GOT3 (cell line): ENCODE measurements at regions not wholly inside any gene's neighbourhood (a gene's known extent, or its start where the extent isn't known, plus 50 kb on each side); places are given as distances from the start of the nearest gene placed in this dataset.
A peak's percentile ranks its signal among the peaks of the same experiment; 100 is the strongest.

ENCODE experiments used
- DNase-seq: peaks from one replicate; lab custom pipeline; 2025; ENCODE audit warnings: mixed read lengths; lab: John Stamatoyannopoulos, UW

DNA sequence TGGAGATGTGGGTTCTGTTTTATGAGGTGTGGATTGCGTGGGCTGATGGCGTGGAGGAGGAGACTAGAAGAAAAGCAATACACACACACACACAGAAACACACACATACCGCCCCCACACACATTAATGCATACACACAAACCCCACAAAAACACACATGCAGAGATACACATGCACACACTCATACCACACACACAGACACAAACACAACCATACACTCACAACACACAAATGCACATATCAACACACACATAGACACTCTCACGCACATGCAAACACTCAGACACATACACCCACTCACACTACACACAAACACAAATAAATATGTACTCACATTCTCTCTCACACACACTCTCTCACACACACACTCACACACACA, 75.7 kb upstream of the UBL3 start:
- no peak for DNase-seq

DNA sequence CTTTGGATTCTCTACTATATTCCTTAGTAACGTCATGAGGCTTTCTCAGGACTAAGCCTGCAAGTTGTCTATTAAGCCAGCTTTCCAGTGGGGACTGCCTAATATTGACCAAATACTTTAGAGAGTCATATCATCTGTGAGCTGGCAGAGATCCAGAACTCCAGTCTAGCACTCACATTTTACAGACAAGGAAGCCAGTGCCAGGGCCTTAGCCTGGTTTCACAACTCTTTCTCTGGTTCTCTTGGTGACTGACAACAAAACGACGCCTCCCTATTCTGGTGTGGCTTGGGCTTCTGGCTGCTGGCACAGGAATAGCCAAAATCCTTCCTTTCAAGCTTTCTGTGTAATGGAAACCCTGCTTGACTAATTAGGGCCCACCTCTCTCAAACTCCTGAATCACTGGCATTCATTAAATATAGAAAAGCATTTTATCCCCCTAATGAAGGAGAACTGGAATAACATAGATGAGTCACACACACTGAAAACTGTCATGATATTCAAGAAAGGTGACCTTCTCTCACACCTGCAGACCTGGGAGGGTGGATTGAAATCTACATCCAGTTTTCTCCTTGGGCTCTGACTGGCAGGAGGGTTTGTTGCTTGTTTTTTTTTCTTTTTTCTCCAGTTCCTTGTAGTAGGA, 75.2 kb upstream of the UBL3 start:
- no peak for DNase-seq

DNA sequence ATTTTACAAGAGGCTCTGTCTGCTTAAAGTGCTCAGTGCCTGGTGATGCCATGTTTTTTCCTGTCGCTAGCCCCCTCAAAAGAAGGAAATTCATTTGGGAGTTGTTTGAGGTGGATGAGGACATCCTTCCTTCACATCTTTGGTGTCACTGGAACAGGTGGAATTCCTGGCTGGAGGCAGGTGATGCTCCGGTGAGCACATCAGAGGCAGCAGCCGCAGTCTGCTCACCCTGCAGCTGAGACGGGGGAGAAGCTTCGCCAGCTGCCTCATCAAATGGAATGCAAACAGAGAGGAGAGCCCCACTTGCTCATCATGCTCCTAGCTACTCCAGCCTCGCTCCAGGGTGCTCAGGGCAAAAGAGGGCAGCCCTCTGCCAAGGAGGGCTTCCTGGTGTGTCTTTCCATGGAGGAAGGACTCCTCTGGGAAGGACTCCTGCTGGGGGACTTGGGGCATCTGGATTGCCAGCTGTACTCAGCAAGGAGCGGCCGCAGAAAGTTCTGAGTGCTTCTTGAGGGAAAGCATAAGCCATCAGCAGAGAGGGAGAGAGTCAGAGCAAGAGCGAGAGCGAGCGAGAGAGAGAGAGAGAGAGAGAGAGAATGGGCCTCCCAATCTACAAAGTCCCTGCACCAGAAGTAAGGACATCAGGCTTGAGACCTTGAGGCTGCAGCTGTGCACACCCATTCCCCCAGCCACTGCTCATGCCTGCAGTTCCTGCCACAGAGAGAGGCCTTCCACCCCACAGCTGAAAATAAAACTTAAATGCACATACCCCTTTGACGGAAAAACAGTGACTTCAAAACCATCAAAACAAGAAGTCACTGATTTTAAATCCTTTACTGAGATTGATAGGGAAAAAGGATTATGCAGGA, 74.3 kb upstream of the UBL3 start:
- no peak for DNase-seq

DNA sequence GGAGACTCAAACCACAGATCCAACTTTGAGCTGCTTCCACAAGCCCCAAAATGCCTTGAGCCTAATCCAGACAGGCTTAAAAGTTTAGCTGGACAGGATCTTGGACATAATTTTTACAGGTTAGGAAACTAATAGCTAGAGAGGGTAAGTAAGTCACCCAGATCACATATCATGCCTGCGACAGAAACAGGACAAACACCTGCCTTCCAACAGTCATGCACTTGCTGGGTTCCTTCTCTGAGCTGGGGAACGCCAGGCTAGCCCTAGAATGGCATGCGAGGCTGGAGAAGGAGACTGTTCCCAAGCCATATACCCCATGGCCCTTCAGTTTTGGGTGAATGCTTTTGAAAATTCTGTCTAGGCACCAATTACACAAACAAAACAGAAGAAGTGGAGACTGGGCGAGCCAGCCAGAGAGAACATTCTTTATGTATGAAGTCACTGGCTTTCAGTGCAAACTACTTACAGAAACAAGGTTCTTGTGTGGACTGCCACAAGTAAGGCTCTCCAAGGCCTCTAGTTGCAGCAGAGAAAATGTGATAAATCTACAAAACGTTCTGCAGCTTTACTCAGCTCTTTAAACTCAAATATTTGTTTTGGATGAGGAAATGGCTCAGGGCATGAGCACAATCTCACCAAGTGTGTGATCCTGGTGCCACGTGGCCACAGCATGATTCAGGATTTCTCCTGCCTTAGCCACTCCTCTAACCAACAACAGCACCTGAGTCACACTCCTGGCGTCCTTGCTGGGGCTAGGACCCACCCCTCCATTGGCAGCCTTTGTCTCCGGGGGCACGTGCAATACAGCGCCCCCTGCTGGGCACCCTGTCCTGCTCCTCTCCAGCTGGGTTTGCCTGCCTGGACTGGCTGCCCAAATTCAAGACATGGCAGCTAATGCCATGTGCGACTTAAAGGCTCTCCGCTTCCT, 73.4 kb upstream of the UBL3 start:
- peak; percentile 60 for DNase-seq

DNA sequence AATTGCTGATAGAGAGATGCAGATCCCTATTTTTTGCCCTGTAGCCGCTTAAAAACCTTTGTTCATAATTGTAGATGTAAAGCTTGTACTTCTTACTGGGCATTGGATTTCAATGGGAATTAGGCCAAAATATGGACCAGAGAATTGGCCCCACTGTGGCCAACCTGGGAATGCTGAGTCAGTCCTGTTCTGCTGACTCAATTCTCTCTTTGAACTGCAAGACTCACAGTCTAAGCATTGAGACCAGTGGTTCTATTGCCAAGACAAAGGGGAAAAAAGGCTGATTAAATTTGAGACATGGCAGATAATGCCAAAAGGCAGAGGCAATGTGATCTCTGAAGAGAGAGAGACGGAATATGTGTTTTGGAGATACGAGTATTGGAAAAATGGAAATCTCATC, 72.5 kb upstream of the UBL3 start:
- DNase-seq = no peak

DNA sequence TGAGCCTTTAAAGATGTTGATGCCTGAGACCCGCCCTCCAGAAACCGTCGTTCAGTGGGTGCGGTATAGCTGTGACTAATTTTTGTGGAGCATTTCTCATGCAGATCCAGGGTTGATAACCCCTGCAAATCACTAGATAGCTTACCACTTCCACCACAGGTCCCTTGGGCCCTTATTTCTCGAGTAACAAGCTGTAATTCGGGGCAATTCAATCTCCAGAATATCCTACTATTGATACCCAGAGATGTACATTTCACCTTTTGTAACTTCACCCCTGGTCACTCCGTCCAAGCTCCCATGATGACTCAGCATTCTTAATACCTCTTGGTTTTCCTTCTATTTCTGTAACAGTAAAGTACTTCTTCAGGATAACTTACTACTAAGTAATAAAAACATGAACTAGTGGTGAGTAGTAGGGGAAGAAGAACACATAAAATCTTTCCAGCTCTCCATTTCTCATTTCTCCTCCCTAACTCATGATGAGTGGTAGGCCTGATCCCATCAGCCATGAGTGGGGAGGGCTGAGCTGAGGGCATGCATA, 71.9 kb upstream of the UBL3 start:
- no peak for DNase-seq

DNA sequence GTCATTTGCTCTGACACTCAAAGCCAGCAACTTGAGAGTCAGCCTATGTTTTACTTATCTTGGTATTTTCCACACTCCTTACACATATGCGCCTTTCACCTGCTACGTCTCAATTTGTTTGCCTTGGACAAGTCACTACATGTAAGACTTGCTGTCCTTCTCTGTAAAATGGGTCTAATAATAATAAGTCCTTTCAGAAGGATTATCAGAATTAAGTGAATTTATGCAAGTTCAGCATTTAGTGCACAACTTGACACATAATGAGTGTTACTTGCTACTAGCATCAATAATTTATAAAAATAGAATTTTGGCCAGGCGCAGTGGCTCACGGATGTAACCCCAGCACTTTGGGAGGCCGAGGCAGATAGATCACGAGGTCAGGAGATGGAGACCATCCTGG, 71.1 kb upstream of the UBL3 start:
- no peak for DNase-seq

DNA sequence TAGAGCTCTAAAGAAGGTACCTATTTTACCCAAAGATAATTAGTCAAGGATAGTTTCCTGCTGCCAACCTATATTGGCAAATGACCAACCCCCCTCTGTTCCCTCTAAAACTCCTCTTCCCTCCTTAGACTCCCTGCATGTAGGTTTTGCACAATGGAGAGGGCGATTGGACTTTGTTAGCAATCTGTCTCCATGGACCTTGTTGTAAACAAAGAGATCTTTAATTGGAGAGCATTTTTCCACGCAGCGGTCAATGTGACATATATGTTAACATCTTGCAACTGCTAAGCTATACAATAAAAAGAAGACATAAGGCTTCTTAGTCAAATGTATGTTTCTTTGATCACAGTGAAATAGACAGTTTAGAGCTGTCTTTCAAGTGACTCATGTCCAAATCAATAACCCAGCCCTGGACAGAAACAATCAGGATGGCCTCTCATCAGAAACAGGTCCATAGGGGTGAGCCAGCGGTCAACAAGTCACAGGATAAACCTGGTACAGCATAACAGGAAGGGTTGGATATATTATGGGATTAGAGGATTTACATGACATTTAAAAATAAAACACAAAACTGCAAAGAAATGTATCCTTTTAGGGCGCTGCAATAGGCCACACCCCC, 69.7 kb upstream of the UBL3 start:
- no peak for DNase-seq

DNA sequence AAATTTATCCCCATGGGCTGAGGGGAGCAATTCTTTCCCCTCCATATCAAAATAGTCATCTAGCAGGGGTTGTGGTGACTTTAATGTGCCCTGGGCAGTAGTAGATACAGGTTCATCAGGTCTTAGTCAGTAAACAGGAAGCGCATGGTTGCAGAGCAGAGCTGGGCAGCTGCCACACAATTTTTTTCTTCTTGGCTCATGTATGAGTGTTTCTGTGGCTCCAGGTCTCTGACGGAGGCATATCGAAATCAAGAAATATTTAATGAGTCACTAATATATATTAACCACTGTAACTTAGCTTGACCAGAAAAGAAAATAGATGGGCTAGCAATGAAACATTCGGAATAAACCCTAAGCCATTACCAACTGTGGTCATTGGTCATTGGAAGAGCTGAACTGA, 68.4 kb upstream of the UBL3 start:
- no peak for DNase-seq

DNA sequence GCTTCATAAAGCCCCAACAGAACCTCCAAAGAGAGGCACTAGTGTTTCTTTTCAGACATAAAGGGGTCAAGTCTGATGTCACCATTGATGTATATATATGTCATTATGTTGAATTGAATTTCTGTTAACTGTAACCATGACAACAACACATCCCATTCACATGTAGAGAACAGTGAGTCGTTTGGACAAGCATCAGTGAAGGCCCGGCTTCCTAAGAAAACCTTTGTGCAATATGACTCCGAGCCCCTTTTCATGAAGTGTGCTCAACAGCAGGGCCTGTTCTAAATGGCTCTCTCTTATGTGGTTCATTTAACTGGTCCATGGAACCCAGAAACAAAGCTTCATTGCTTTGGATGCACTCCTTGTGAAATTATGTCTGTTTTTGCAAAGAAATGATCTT, 67.2 kb upstream of the UBL3 start:
- DNase-seq = no peak

DNA sequence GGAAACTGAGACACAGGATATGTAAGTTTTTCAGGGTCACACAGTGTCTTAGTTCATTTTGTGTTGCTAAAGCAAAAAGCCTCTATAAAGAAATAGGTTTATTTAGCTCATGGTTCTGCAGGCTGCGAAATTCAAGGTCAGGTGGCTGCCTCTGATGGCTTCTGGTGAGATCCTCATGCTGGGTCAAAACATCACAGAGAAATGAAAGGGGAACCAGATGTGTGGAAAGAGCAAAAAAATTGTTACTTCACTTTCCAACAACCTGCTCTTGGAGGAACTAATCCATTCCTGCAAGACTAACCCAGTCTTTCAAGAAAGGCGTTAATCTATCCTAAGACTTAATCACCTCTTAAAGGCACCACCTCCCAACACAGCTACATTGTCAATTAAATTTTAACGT, 64.2 kb upstream of the UBL3 start:
- DNase-seq = no peak

DNA sequence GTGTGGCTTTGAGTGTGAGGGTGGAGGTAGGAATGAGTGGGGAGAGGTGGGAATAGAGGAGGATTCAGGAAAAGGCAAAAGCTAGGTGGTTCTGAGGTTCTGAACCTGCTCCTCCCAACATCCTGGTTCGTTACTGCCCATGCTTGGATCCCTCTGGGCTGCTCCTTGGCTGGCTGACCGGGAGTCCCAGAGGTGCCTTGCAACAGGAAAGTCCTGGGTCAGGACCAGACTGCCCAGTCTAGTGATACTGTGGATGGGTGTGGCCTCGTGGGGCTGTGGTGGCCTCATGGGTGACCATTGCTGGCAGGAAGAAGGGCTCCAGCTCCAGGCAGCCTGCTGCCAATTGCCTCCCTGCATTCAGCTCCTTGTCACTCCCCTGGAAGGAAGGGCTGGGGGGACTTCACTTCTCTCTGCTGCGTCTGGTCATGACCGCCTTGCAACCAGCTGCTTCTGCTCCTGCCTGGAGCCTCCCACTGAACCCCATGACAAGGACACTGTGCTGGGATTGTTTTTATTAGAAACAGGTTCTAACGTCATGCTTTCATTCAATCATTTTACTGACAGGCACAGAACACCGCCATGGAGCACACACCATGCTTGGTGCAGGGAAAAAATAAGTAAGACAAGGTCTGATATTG, 61.5 kb upstream of the UBL3 start:
- DNase-seq = no peak

DNA sequence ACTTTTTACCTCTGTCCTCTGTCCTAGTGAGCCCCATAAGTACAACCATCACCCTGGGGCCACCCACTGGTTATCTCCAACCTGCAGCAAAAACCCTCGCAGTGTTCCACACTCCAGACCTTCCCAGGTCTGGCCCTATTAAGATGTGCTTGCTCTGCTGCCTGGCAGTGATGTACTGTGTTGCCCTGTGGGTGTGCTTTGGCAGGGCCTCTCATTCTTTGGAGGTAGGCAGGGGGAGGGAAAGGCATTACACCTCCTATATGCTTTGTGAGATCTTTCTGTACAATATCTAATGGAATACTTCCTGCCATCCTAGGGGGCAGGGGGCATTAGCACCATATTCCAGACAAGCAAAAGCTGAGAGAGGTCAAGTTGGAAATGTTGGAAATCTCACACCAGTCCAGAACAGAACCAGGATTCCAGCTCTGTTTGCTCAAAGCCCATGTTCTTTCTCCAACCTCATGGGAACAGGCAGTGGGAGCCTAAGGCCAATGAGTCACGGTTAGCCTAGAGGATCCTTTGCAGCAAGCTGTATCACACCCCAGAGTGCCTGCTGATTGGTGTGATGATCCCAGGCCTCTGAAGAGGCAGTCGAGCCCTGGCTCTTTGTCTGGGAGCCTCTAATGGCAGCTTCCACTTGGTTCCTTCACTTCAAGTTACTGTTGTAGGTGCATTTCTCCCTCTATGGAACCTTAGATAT, 59.7 kb upstream of the UBL3 start:
- no peak for DNase-seq

DNA sequence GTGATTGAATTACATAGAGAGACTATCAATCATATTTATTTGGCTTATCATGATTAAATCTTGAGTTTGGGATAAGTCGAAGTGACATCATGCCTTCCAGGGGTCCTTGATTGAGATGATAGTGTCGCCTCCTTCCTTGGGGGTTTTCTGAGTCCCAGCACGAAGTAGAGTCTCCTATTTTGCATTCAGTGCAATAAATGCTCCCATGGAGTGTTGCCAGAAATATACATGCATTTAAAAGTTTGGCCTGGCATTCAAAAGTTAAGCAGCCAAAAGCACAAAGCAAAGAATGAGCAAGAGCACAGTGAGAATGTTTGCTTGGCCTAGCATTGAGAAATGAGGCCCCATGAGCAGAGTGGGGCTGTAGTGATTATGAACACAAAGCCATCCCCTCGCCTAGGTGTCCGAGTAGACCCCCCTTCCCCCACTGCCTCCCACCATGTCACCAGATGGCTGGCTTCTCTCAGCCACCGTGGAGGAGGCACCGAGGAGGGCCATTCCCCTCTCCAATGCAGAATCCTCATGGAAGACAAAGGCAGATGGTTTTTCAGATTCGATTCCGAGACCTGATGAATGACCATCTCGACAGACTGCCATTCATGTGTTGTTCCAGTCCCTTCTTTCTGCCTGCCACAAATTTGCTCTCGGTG, 58.8 kb upstream of the UBL3 start:
- DNase-seq = no peak

DNA sequence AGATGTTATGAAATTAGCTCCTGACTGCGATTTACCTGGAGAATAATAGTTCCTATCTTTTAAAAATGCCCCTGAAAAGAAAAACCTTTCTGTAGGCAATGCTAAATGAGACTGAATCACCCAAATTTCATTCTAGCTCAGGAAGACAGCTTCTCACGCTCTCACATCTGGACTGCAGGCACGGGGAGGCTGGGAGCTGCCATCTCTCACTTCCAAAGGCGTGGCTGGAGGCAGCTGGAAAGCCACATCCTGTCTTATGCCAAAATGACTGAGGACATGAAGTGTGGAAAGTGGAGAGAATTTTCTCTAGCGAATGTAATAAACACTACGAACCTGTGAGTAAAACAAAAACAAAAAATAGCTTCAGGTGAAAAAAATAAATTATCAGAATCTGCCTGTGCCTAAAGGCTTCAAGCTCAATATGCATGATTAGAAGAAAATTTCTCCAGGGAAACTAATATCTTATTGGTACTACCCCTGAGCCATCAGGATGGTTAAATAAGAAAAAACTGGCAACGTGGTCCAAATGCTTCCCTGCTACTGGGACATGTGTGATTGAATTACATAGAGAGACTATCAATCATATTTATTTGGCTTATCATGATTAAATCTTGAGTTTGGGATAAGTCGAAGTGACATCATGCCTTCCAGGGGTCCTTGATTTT, 58.1 kb upstream of the UBL3 start:
- no peak for DNase-seq

DNA sequence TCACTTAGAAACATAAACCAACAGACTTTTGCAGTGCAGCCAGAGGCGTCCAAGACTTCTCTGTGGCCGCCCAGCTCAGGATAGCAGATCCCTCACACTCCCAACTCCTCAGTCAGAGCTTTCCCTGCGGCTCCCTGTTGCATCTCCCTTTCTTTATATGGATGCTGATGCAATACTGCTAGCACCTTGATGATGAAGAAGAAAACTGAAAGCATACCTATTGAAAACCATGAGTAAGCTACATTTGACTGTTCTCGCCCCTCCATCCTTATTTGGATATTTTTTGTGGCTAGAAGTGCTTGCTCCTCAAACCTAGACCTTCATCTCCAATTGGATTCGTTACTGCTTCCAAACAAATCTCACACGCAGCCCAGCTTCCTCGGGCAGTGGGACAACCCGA, 57.3 kb upstream of the UBL3 start:
- DNase-seq = no peak

DNA sequence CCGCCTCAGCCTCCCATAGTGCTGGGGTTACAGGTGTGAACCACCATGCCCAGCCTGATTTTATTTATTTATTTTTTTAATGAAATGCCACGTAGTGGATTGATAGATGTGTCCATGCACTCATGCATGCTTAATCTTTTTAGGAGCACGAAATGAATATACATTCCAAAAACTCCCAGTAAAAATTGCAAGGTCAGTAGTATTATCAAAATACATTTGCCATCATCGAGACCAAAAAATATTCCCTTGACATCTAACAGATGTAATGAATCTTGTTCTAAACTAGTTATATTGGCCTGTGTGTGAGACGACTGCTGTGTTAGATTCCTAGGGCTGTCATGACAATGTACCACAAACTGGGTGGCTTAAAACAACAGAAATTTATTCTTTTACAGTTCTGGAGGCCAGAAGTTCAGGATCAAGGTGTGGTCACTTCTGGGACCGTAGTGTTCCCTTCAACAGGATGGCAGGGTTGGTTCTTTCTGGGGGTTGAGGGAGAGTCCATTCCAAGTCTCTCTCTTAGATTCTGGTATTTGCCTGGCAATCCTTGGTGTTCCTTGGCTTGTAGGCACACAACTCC, 56.1 kb upstream of the UBL3 start:
- DNase-seq = no peak

DNA sequence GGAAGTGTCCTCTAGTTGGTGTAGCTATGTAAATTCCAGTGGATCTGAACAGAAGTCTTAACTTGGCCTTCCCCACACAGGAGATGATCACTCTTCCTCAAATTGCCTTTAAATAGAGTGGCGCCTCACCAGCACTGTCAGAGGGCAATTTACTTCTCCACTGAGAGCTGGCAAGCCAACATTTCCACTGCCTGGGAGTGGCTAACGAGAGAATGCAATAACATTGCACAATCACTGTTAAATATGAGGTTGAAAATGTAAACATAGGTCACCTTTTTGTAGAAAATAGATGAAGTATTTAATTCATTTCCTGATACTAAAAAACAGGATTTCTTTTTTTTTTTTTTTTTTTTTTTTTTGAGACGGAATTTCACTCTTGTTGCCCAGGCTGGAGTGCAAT, 55.4 kb upstream of the UBL3 start:
- no peak for DNase-seq

DNA sequence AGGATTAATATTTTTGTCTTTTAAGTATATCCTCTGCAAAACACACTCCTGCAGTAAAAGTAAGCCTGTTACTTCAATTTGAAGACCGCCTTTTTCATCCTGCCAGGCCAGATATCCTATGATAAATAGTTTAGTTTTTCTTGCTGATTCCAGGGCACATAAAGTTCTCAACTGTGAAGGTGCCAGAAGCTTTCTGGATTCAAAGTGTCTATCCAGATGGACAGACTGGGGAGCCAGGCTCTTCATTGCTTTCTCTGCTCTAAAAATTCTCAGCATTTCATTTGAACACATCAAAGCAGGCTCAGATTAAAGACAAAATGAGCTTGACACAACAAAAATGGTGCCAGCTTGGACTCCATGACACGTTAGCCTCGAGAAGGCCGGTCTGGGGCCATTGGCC, 53.6 kb upstream of the UBL3 start:
- no peak for DNase-seq
